A549 (cell line): ENCODE measurements at regions not wholly inside any gene's neighbourhood (a gene's known extent, or its start where the extent isn't known, plus 50 kb on each side); places are given as distances from the start of the nearest gene placed in this dataset.

Experiments
- BHLHE40 ChIP-seq: IDR thresholded peaks from 2 replicates; pipeline ENCODE4 v1.6.1; 2012; ENCODE audit warnings: low read depth, low read length, inconsistent platforms
- CBX2 ChIP-seq: fragments of 200-600 bp; sonication (generic); IDR thresholded peaks from 2 replicates; pipeline ENCODE4 v1.6.1; 2016; ENCODE audit warnings: low read depth, mild to moderate bottlenecking, borderline replicate concordance
- CTCF ChIP-seq: fragments of >200 bp; sonication (Bioruptor Twin); formaldehyde crosslinking; IDR thresholded peaks from 3 replicates; pipeline ENCODE4 v1.5.1; 2016
- EP300 ChIP-seq, 2 experiments: fragments of >200 bp; sonication (Bioruptor Twin); formaldehyde crosslinking; IDR thresholded peaks; 2 replicates in 1 of 2; 3 replicates in 1 of 2; pipeline ENCODE4 v1.6.1; 2016 to 2017
- MAZ ChIP-seq: fragments of 150-350 bp; IDR thresholded peaks from 2 replicates; pipeline ENCODE4 v1.6.1; 2014; ENCODE audit warnings: antibody characterized with exemption, low read depth, low read length, borderline replicate concordance
- PBX3 ChIP-seq: IDR thresholded peaks from 2 replicates; pipeline ENCODE4 v1.6.1; 2012
- POLR2A ChIP-seq: IDR thresholded peaks from 2 replicates; pipeline ENCODE4 v1.6.1; 2012; ENCODE audit warnings: mild to moderate bottlenecking, low read length
- POLR2AphosphoS2 ChIP-seq: conservative IDR thresholded peaks from 2 replicates; pipeline ENCODE4 v1.6.1; 2012; ENCODE audit warnings: low read length, improper control_type of control experiment, inconsistent platforms
- USF2 ChIP-seq: fragments of 450-650 bp; IDR thresholded peaks from 2 replicates; pipeline ENCODE4 v1.6.1; 2014; ENCODE audit warnings: antibody characterized with exemption

- no peak for TF ChIP-seq CBX2
- no peak for TF ChIP-seq BHLHE40
- TF ChIP-seq POLR2AphosphoS2, result no peak
- TF ChIP-seq PBX3, result no peak
- TF ChIP-seq EP300 (IDR thresholded peaks at IDR 0.05), result no peak
- TF ChIP-seq CTCF, result no peak
- TF ChIP-seq MAZ, result no peak
- no peak for TF ChIP-seq USF2
- TF ChIP-seq POLR2A, result no peak
Measured at GRCh38 chr6:74611220-74611619, 594.6 kb downstream of the COL12A1 start.
